ENCODE measurements at regions not wholly inside any gene's neighbourhood (a gene's known extent, or its start where the extent isn't known, plus 50 kb on each side); places are given as distances from the start of the nearest gene placed in this dataset.
"Not testable (repeated sequence)": the region's sequence is repeated elsewhere in the genome, so short reads cannot be mapped to it uniquely, and the experiment has no call there.

GRCh38 chr4:107562316-107562715 is 157.7 kb downstream of the PAPSS1 start:
- DNase-seq, result no peak

GRCh38 chr4:107561481-107561880 is 158.6 kb downstream of the PAPSS1 start:
- DNase-seq, result no peak

DNA sequence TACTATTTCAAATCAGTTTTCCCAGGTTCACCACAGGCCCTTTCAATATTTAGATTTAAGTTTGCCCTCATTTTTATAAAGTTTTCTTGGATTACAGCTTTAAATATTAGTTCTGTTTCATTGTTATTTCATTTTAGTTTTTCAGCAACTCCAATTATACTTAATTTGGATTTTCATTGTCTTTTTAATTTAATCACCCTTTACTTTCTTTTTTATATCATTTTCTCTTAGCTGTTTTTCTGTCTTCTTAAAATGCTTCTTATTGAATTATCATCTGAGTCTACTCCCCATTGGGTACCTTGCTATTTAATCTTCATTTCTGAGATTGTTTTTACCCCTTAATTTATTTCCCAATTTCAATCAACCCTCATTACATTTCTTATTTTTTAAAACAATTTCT is 160.4 kb downstream of the PAPSS1 start:
- DNase-seq, result no peak

DNA sequence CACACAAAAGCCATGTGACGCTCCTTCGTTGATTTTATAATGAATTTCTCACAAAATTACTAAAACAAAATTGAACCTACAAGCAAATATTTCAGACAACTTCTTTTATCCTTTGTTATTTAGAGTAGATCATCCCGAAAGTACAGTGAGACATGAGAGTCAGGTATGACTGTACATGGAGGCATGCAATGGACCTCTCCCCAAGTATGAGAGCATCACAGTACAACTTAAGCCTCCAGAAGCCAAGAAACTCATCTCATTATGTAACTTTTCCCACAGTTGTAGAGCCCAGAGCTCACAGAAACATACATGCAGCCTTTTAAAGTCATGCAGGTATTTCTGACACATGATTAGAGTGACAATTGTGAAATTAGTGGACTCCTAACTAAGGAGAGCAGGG is 167.7 kb downstream of the PAPSS1 start:
- no peak for DNase-seq

DNA sequence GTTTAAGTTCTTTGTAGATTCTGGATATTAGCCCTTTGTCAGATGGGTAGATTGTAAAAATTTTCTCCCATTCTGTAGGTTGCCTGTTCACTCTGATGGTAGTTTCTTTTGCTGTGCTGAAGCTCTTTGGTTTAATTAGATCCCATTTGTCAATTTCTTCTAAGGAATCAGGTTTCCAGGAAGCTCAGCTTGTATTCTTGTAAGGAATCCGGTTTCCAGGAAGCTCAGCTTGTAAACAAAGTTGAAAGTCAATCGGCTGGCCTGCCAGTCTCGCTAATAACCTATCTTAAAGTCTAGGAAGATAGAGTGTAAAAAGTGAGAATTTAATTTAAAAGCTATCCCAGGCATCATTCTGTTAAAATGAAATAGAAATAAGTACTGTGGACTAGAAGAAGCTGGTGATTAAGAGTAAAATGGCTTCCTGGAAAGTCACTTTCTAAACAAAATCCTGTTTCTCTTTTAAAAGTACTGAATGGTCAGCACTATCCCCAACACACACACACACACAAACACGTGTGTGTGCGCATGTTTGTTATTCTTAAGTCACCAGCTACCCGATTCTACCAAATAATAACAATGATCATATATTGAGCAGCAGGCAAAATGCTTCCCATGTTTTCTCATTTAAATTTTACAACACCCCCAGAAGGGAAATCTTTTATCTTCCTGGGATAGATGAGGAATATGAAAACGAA is 171.7 kb downstream of the PAPSS1 start:
- DNase-seq, result no peak

DNA sequence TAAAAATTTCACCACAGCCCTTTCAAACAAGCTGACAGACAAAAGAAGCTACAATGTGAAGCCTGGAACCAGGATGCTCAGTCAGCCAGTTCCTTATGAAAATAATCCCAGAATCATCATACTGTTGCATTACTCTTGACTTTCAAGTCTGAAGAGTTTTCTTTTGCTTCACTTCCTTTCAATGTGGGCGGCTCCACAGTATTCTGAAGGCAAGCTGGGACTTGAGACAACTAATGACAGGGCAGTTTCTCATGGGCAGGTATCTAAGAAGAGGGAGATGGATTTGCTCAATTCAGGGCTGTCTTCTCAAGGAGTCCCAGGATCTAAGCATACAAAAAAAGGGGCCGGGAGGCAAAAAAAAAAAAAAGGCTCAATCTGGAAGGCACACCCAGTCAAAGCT is 173.4 kb downstream of the PAPSS1 start:
- no peak for DNase-seq

DNA sequence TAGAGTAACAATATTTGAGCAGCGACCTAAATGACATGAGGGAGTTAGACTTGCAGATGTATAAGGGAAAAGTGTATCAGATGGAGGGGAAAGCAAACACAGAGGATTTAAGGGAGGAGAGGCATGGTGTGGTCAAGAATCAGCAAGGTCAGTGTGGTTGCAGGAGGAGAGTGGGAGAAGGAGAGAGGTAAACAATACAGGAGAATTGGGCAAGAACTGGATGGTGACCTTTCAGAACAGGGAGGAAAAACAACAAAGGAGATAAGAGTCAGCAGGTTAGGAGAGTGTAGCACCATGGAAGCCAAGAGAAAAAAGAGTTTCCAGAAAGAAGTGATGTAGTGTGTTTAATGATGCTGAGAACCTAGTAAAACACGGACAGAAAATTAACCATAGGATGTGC is 178.5 kb downstream of the PAPSS1 start:
- DNase-seq, result no peak

GRCh38 chr4:107531927-107532326 is 188.1 kb downstream of the PAPSS1 start:
- no peak for DNase-seq

- DNase-seq, result no peak
Observed at GRCh38 chr4:107520368-107520767, 199.7 kb downstream of the PAPSS1 start.

- DNase-seq, result no peak
Observed at GRCh38 chr4:107519053-107519452, 201.0 kb downstream of the PAPSS1 start.

DNA sequence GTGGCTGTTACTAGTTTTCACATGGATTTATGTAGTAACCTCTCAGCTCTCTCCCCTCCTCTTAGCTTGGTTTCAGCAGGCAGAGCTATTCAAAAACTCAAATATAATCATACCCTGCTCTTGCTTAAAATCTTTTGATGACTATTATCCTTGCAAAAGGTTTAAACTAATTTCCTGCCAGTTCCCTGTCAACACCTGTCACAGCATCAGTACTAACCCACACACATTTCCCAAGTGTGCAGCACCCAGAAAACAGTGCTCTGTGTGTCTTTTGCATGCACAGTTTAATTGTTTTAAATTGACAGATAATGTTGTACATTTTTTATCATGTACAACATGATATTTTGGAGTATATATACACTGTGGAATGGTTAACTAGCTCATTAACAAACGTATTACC is 202.0 kb downstream of the PAPSS1 start:
- no peak for DNase-seq

- no peak for DNase-seq
Observed at GRCh38 chr4:107512549-107512948, 207.5 kb downstream of the PAPSS1 start.

DNA sequence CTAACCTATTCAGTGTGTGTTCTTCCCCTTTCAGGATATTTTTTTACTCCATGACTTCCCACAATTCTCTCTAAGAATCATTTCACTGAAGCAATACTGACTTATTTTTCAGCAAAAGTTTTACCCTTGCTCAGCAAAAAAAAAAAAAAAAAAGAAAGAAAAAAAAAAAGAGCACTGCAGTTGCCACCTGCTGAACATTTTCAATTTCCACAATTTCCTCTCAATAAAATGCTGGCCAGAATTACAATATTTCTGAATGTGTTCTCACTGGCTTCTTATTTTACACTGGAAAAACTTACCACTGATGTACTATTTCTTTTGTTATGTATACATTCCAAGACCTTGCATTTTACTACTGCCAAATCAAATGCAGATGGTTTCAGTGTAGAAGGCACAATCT is 210.4 kb downstream of the PAPSS1 start:
- DNase-seq, result no peak

DNA sequence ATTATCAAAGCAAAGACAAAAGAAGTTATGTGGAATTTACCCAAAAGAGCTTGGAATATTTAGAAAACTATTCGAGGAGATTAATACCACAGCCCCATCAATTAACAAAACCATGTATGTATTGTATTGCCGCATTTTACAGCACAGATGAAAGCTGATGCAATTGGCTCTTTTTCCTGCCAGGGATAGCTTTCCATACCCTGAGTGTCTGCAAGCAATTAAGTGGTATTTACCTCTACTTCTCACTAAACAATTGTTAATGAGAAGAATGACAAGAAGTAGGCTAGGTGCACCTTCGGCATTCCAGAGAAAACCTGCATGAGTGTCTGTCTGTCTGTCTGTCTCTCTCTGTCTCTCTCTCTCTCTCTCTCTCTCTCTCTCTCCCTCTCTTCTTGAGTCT is 219.5 kb downstream of the PAPSS1 start:
- DNase-seq, result no peak

DNA sequence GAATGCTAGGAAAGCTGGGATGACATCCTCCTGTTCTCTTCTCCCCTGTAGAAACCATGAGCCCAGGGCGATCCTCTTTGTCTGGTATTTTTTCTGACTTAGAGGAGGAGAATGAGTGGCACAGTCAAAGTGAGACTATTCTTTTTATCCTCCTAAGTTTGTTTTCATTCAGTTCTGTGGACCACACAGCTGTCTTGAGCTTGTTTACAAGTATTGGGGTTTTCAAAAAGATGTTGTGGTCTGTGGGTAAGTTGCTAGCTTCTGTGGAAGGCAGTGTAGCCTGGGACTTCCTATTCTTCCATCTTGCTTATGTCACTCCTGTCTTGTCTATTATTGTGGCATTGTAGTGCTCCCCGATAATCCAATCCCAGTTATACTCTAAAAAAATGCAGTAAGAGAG is 223.0 kb downstream of the PAPSS1 start:
- DNase-seq, result peak; percentile 1

DNA sequence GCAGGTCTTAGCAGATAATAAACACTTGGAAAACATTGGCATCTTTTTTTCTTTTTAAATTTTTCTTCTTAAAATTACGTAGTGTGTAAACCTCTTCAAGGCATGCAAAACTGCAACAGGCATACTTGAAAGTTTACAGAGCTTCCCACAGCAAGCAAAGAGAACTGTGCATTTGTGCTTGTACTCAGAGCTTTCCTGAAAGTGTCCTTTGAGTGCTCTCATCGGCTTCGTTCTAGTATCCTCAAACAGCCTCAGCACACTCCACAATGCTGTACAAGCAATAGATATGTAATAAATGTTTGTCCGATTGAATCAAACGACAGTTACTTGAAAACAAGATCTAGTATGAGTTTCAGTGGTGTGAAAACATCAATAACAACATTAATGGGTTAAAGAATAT is 227.5 kb downstream of the PAPSS1 start:
- DNase-seq, result no peak

GRCh38 chr4:107490116-107490515 is 229.9 kb downstream of the PAPSS1 start:
- no peak for DNase-seq

GRCh38 chr4:107483621-107484020 is 236.4 kb downstream of the PAPSS1 start:
- not testable (repeated sequence) for DNase-seq

GRCh38 chr4:107482546-107482945 is 237.5 kb downstream of the PAPSS1 start:
- DNase-seq, result no peak

- no peak for DNase-seq
Observed at GRCh38 chr4:107478327-107478980, 241.6 kb downstream of the PAPSS1 start.

DNA sequence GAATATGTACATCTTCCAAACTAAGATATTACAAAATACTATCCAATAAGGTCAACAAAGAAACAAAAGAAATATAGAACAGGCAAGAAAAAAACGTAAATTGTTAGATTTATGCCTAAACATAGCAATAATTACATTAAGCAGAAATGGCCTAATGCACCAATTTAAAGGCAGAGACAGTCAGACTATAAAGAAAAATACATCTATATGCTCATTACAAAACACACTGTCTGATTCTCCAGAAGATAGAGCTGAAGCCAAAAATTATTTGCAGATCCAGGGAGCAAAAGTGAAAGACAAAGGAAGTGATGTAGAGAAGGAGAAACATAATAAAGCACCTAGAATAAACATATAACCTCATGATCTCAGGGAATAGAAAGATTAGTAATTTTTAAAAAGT is 246.9 kb downstream of the PAPSS1 start:
- no peak for DNase-seq

DNA sequence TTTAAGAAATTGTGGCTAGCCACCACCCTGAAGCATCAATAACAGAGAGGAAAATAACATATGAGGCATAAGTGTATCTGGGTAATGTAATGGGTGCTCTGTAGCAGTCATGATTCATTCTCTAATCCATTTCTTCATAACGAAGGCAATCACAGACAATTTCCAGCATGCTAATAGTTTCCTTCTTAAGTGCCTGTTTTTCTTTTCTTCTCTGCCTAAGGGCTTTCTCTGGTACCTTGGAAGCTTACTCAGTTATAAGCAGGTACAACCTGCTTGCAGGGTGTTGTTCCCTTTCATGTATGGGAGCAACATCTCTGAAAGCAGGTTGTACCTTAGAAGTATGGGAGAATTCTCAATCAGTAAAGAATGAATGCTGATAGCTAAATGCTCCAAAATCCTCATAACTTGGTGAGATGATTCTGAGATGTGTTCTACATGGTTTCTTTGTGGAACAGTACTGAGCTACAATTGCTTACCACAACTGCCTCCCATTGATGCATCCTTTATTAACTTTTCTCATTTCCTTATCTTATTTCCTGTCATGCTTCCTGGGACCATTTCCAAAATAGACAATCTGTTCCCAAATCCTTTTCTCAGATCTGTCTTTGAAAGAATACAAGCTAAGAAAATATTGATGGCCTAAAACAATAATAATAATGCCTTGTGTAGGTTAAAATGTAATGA is 247.6 kb downstream of the PAPSS1 start:
- DNase-seq, result no peak

DNA sequence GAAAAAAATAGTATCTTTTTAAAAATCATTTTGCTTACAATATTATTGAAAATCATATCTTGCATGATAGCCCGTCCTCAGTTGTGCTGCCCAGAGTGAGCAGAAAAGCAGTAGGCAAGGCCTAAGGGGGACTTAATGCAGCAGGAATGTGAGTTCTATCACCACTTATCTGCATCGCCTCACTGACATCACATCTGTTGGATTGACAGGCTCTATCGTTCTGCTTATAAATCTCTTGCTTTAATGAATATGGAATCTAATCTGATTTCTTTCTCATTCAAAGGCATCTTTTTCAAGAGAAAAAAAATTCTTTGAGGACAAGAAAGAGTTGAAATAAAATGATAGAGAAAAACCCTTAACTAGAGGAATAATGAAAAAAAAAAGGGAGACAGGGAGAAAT is 249.9 kb downstream of the PAPSS1 start:
- no peak for DNase-seq

DNA sequence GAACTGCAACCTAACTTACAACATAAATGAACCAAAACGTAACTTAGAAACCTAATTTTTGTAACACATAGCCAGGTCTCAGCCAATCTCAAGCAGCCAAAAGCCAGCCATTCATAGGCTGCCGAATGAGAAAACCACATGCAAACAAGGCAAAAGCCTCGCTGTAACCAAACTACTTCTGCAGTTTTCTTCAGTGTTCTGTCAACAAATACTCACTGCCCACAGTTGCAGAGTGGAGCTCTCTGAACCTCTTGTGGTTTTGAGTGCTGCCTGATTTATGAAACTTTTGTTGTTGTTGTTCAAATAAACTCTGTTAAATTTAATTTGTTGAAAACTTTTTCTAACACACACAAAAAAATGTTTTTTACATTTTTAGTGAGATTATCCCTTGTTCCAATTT is 251.2 kb downstream of the PAPSS1 start:
- no peak for DNase-seq

Data from activated CD4-positive, alpha-beta T cell treated with anti-CD3 and anti-CD28 coated beads, Interleukin-2, amount 50 U/mL, for 16 hours (primary cell).